ENCODE measurements at regions not wholly inside any gene's neighbourhood (a gene's known extent, or its start where the extent isn't known, plus 50 kb on each side); places are given as distances from the start of the nearest gene placed in this dataset.

GRCh38 chr3:135779590-135780235 is 185.8 kb upstream of the PPP2R3A start:
- Histone ChIP-seq H3K36me3 (no peaks in the 10 kb centered on the region), H3K27me3 (no peaks in the 10 kb centered on the region), H3K27ac (no peak overlapping the region), H3K4me1 (no peaks in the 10 kb centered on the region), H3K9me3 (no peaks in the 10 kb centered on the region), H3K4me3 (no peak overlapping the region)
- TF ChIP-seq POLR2AphosphoS5 (IDR thresholded peaks at IDR 0.05): no peak
- TF ChIP-seq CTCF (IDR thresholded peaks at IDR 0.05): no peak
- no peak for TF ChIP-seq POLR2A (IDR thresholded peaks at IDR 0.05)
- TF ChIP-seq EP300 (IDR thresholded peaks at IDR 0.05): no peak
- WGBS, 2 donors: 74 to 83% methylated on average over 6 of the region's 6 CpGs
- intact Hi-C loops (cut with DNase I): no loop called here
- no peak for DNase-seq

- Histone ChIP-seq H3K4me3 (no peak overlapping the region), H3K27ac (no peak overlapping the region), H3K27me3 (no peaks in the 10 kb centered on the region), H3K4me1 (no peaks in the 10 kb centered on the region), H3K36me3 (no peaks in the 10 kb centered on the region), H3K9me3 (no peaks in the 10 kb centered on the region)
- 86 to 91% methylated on average over 3 of the region's 3 CpGs for WGBS, 2 donors
- DNase-seq: no peak
- intact Hi-C loops (cut with DNase I): no loop called here
- no peak for TF ChIP-seq POLR2A (IDR thresholded peaks at IDR 0.05)
- TF ChIP-seq POLR2AphosphoS5 (IDR thresholded peaks at IDR 0.05): no peak
- no peak for TF ChIP-seq EP300 (IDR thresholded peaks at IDR 0.05)
- no peak for TF ChIP-seq CTCF (IDR thresholded peaks at IDR 0.05)
These were observed 184.3 kb upstream of the PPP2R3A start for GRCh38 chr3:135781026-135781815.

- intact Hi-C loops (cut with DNase I): no loop called here
- Histone ChIP-seq H3K9me3 (no peaks in the 10 kb centered on the region), H3K27me3 (peaks cover 0 to 14% (median 0%) of the 10 kb centered on the region in 3 donors), H3K36me3 (no peaks in the 10 kb centered on the region), H3K4me1 (no peaks in the 10 kb centered on the region), H3K27ac (no peak overlapping the region), H3K4me3 (no peak overlapping the region)
- TF ChIP-seq CTCF (IDR thresholded peaks at IDR 0.05) (no peak), POLR2A (IDR thresholded peaks at IDR 0.05) (no peak), EP300 (IDR thresholded peaks at IDR 0.05) (no peak), POLR2AphosphoS5 (IDR thresholded peaks at IDR 0.05) (no peak)
- WGBS, 2 donors: 38 to 43% methylated on average over 1 of the region's 1 CpG
- no peak for DNase-seq
These were observed 181.0 kb upstream of the PPP2R3A start for GRCh38 chr3:135784557-135784956.

GRCh38 chr3:135788146-135788545 is 177.4 kb upstream of the PPP2R3A start:
- 83 to 89% methylated on average over 4 of the region's 4 CpGs for WGBS, 2 donors
- TF ChIP-seq POLR2AphosphoS5 (IDR thresholded peaks at IDR 0.05) (no peak), POLR2A (IDR thresholded peaks at IDR 0.05) (no peak), CTCF (IDR thresholded peaks at IDR 0.05) (no peak), EP300 (IDR thresholded peaks at IDR 0.05) (no peak)
- H3K27ac ChIP-seq: no peak overlapping the region

More at GRCh38 chr3:135788146-135788545, 177.4 kb upstream of the PPP2R3A start:
- Histone ChIP-seq H3K27me3 (peaks cover 0 to 17% (median 0%) of the 10 kb centered on the region in 3 donors), H3K36me3 (no peaks in the 10 kb centered on the region), H3K4me3 (no peak overlapping the region), H3K9me3 (no peaks in the 10 kb centered on the region), H3K4me1 (no peaks in the 10 kb centered on the region)
- DNase-seq: no peak
- intact Hi-C loops (cut with DNase I): no loop called here

All from sigmoid colon (tissue), 6 donors.